ENCODE measurements at regions not wholly inside any gene's neighbourhood (a gene's known extent, or its start where the extent isn't known, plus 50 kb on each side); places are given as distances from the start of the nearest gene placed in this dataset.

DNA sequence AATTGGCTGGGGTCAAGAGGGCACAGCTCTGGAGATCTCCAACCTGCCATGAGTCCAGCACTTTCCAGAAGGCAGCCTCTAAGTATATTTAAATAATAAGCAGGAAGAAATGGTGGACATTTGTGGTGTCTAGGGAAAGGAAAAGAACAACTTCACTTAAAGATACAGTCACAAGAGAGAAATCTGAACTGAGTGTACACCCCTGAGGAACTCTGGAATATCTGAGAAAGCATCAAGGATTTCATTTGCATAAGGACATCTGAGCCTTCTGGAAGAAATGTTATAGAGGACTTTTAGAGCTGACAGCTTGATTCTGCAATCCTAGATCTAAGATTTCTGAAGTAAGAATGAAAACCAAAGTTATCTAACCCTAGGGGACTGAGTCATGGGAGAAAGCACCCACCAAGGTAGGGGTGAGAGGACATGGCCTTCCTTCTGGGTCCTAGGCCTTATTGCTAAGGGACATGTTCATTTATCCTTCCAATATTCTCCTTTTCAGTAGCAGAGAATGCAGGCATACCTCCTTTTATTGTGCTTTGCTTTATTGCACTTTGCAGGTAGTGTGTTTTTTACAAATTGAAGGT lies 253.4 kb upstream of the SLC24A2 start:
- H3K4me3 Mint-ChIP-seq, result peak overlapping the region; percentile 59
- no peaks in the 10 kb centered on the region for H3K9me3 Mint-ChIP-seq
- H3K36me3 Mint-ChIP-seq (ENCODE audit: low read depth), result no peaks in the 10 kb centered on the region
- H3K4me1 ChIP-seq (ENCODE audit: insufficient read depth, low read length), result peaks cover 12% of the 10 kb centered on the region
- ChIA-PET POLR2A (no interaction called here), CTCF (no interaction called here)
- H3K36me3 ChIP-seq (ENCODE audit: insufficient read depth, low read length), result no peaks in the 10 kb centered on the region
- no peaks in the 10 kb centered on the region for H3K9me3 ChIP-seq (ENCODE audit: control insufficient read depth in 1 of 2, insufficient read depth in 1 of 2, low read length in 2 of 2)
- H3K27me3 ChIP-seq (ENCODE audit: control insufficient read depth in 1 of 2, insufficient read depth in 2 of 2, low read length in 2 of 2), result no peaks in the 10 kb centered on the region
- peak overlapping the region; percentile 79 for H3K27ac Mint-ChIP-seq
- no peak for DNase-seq
- no peak overlapping the region for H3K27ac ChIP-seq (ENCODE audit: low read depth in 1 of 2, low read length in 2 of 2)
- H3K4me3 ChIP-seq (ENCODE audit: low read length), result no peak overlapping the region
- no peak for ATAC-seq (ENCODE audit: poor library complexity)
- TF ChIP-seq CTCF (IDR thresholded peaks at IDR 0.05), result no peak
- H3K27me3 Mint-ChIP-seq, result no peaks in the 10 kb centered on the region
- H3K4me1 Mint-ChIP-seq (ENCODE audit: low read depth), result peaks cover 24% of the 10 kb centered on the region
- intact Hi-C loops (cut with DNase I, micrococcal nuclease), result no loop called here

DNA sequence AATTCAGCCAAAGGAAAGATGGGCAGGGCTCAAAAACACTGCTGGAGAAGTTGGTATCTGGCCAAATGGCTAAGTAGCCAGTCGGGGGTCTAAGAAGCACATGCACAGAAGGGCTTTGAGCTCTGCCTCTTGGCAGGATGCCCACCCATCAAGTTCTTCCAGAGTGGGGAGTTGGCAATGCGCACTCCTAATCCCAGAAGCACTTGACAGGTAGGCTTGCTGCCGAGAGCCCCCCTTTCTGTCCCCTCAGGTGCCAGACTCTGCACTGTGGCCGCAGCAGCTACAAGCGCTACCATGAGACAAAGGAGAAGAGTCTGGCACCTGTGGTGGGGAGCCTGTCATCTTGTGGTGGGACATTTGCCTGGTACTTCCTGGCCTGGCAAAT lies 252.9 kb upstream of the SLC24A2 start:
- TF ChIP-seq CTCF (IDR thresholded peaks at IDR 0.05), result no peak
- no peaks in the 10 kb centered on the region for H3K27me3 ChIP-seq (ENCODE audit: control insufficient read depth in 1 of 2, insufficient read depth in 2 of 2, low read length in 2 of 2)
- DNase-seq, result peak in 4 of 14 experiments; percentile 4 to 28 (median 16)
- intact Hi-C loops (cut with DNase I, micrococcal nuclease), result no loop called here
- ATAC-seq (ENCODE audit: poor library complexity), result no peak
- no peaks in the 10 kb centered on the region for H3K36me3 ChIP-seq (ENCODE audit: insufficient read depth, low read length)
- H3K4me3 ChIP-seq (ENCODE audit: low read length), result no peak overlapping the region
- H3K4me1 ChIP-seq (ENCODE audit: insufficient read depth, low read length), result peaks cover 12% of the 10 kb centered on the region
- no peak overlapping the region for H3K27ac ChIP-seq (ENCODE audit: low read depth in 1 of 2, low read length in 2 of 2)
- H3K9me3 ChIP-seq (ENCODE audit: control insufficient read depth in 1 of 2, insufficient read depth in 1 of 2, low read length in 2 of 2), result no peaks in the 10 kb centered on the region
- Mint-ChIP-seq H3K9me3 (no peaks in the 10 kb centered on the region), H3K4me3 (no peak overlapping the region), H3K36me3 (ENCODE audit: low read depth) (no peaks in the 10 kb centered on the region), H3K27me3 (no peaks in the 10 kb centered on the region), H3K27ac (no peak overlapping the region), H3K4me1 (ENCODE audit: low read depth) (peaks cover 24% of the 10 kb centered on the region)
- ChIA-PET CTCF (no interaction called here), POLR2A (no interaction called here)

DNA sequence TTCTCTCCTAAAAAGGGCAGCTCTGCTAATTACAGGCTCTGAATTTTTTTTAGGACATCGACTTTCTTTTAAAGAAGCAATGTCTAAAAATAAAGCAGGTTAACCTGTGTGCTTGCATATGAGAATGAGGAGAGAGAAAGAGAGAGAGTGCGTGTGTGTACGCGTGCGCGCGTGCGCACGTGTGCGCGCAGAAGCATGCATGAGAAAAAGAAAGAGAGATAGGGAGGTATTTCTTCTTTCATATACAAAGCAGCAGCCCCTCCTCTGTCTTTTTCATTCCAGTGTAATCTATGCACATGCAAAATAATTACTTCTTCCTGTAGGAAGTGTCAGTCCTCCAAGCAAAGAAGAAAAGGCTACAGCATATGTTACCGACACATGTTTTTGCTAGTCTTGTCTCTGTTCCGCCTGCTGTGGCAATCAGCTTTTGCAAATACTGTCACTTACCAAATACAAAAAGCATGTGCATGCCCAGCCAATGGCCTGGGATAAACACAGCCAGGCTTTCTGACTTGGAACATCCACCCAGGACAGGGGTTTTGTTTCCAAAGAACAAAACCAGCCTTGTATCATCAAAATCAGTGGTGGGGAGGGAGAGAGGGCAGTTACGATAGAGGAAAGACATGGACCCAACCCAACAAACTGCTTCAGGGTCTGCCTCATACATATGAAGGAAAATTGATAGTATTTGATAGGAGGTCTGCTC lies 252.3 kb upstream of the SLC24A2 start:
- Mint-ChIP-seq H3K4me1 (ENCODE audit: low read depth) (peaks cover 24% of the 10 kb centered on the region), H3K4me3 (no peak overlapping the region), H3K27me3 (no peaks in the 10 kb centered on the region), H3K9me3 (no peaks in the 10 kb centered on the region), H3K36me3 (ENCODE audit: low read depth) (no peaks in the 10 kb centered on the region), H3K27ac (no peak overlapping the region)
- Histone ChIP-seq H3K4me3 (ENCODE audit: low read length) (no peak overlapping the region), H3K27ac (ENCODE audit: low read depth in 1 of 2, low read length in 2 of 2) (no peak overlapping the region), H3K36me3 (ENCODE audit: insufficient read depth, low read length) (no peaks in the 10 kb centered on the region), H3K9me3 (ENCODE audit: control insufficient read depth in 1 of 2, insufficient read depth in 1 of 2, low read length in 2 of 2) (no peaks in the 10 kb centered on the region), H3K4me1 (ENCODE audit: insufficient read depth, low read length) (peaks cover 12% of the 10 kb centered on the region), H3K27me3 (ENCODE audit: control insufficient read depth in 1 of 2, insufficient read depth in 2 of 2, low read length in 2 of 2) (no peaks in the 10 kb centered on the region)
- ATAC-seq (ENCODE audit: poor library complexity) (no peak), DNase-seq (no peak)
- intact Hi-C loops (cut with DNase I, micrococcal nuclease), result no loop called here
- ChIA-PET POLR2A (no interaction called here), CTCF (no interaction called here)
- TF ChIP-seq CTCF (IDR thresholded peaks at IDR 0.05), result no peak
